HUES48 (cell line): ENCODE measurements at regions not wholly inside any gene's neighbourhood (a gene's known extent, or its start where the extent isn't known, plus 50 kb on each side); places are given as distances from the start of the nearest gene placed in this dataset.

Source experiments
- H3K27ac ChIP-seq: one replicate; pipeline ENCODE4 v1.7.0; 2013; ENCODE audit warnings: low read depth, low read length, inconsistent platforms
- H3K27me3 ChIP-seq: 2 replicates; pipeline ENCODE4 v1.6.1; 2013; ENCODE audit warnings: mild to moderate bottlenecking, low read length; ENCODE audit not compliant: control insufficient read depth, insufficient read depth
- H3K36me3 ChIP-seq: 2 replicates; pipeline ENCODE4 v1.6.1; 2013; ENCODE audit warnings: low read length; ENCODE audit not compliant: control insufficient read depth, insufficient read depth
- H3K4me1 ChIP-seq: 2 replicates; pipeline ENCODE4 v1.6.1; 2013; ENCODE audit warnings: mild to moderate bottlenecking, low read length; ENCODE audit not compliant: control insufficient read depth, insufficient read depth
- H3K4me3 ChIP-seq: 2 replicates; pipeline ENCODE4 v1.5.1; 2013; ENCODE audit warnings: mild to moderate bottlenecking, low read depth, low read length
- H3K9ac ChIP-seq: 2 replicates; pipeline ENCODE4 v1.6.1; 2013; ENCODE audit warnings: mild to moderate bottlenecking, low read depth, low read length, moderate library complexity
- H3K9me3 ChIP-seq: 2 replicates; pipeline ENCODE4 v1.6.1; 2013; ENCODE audit warnings: low read length; ENCODE audit not compliant: control insufficient read depth, insufficient read depth

GRCh38 chr15:69858456-69858855 is 239.3 kb downstream of the TLE3 start:
- no peak overlapping the region for H3K27ac ChIP-seq
- H3K4me1 ChIP-seq = peaks cover 3% of the 10 kb centered on the region; the same call in 1 of the 2 replicates
- no peak overlapping the region for H3K4me3 ChIP-seq
- H3K36me3 ChIP-seq = no peaks in the 10 kb centered on the region
- H3K9ac ChIP-seq = no peak overlapping the region
- H3K27me3 ChIP-seq = no peaks in the 10 kb centered on the region
- H3K9me3 ChIP-seq = no peaks in the 10 kb centered on the region

GRCh38 chr15:69859866-69860265 is 237.9 kb downstream of the TLE3 start:
- Histone ChIP-seq H3K9me3 (no peaks in the 10 kb centered on the region), H3K4me1 (peaks cover 2% of the 10 kb centered on the region; the same call in 1 of the 2 replicates), H3K9ac (no peak overlapping the region), H3K27ac (no peak overlapping the region), H3K27me3 (no peaks in the 10 kb centered on the region), H3K36me3 (no peaks in the 10 kb centered on the region), H3K4me3 (no peak overlapping the region)

GRCh38 chr15:69860321-69860720 is 237.4 kb downstream of the TLE3 start:
- H3K9me3 ChIP-seq = no peaks in the 10 kb centered on the region
- H3K9ac ChIP-seq = no peak overlapping the region
- no peak overlapping the region for H3K4me3 ChIP-seq
- no peaks in the 10 kb centered on the region for H3K4me1 ChIP-seq
- no peaks in the 10 kb centered on the region for H3K36me3 ChIP-seq
- no peak overlapping the region for H3K27ac ChIP-seq
- no peaks in the 10 kb centered on the region for H3K27me3 ChIP-seq

GRCh38 chr15:69860921-69861320 is 236.8 kb downstream of the TLE3 start:
- H3K4me1 ChIP-seq = no peaks in the 10 kb centered on the region
- no peaks in the 10 kb centered on the region for H3K36me3 ChIP-seq
- H3K9me3 ChIP-seq = no peaks in the 10 kb centered on the region
- H3K27me3 ChIP-seq = no peaks in the 10 kb centered on the region
- no peak overlapping the region for H3K27ac ChIP-seq
- H3K4me3 ChIP-seq = no peak overlapping the region
- no peak overlapping the region for H3K9ac ChIP-seq

GRCh38 chr15:69861331-69862171 is 236.2 kb downstream of the TLE3 start:
- no peaks in the 10 kb centered on the region for H3K27me3 ChIP-seq
- no peaks in the 10 kb centered on the region for H3K36me3 ChIP-seq
- H3K4me1 ChIP-seq = no peaks in the 10 kb centered on the region
- no peak overlapping the region for H3K4me3 ChIP-seq
- H3K27ac ChIP-seq = peak overlapping the region; percentile 24
- no peak overlapping the region for H3K9ac ChIP-seq
- no peaks in the 10 kb centered on the region for H3K9me3 ChIP-seq

- no peaks in the 10 kb centered on the region for H3K36me3 ChIP-seq
- H3K4me3 ChIP-seq = no peak overlapping the region
- no peak overlapping the region for H3K9ac ChIP-seq
- no peaks in the 10 kb centered on the region for H3K27me3 ChIP-seq
- no peaks in the 10 kb centered on the region for H3K4me1 ChIP-seq
- no peaks in the 10 kb centered on the region for H3K9me3 ChIP-seq
- H3K27ac ChIP-seq = no peak overlapping the region
Measured at GRCh38 chr15:69862540-69862939, 235.2 kb downstream of the TLE3 start.

- Histone ChIP-seq H3K27me3 (no peaks in the 10 kb centered on the region), H3K36me3 (no peaks in the 10 kb centered on the region), H3K27ac (no peak overlapping the region), H3K9ac (no peak overlapping the region), H3K9me3 (no peaks in the 10 kb centered on the region), H3K4me3 (no peak overlapping the region), H3K4me1 (no peaks in the 10 kb centered on the region)
Measured at GRCh38 chr15:69863446-69863845, 234.3 kb downstream of the TLE3 start.

GRCh38 chr15:69865369-69865768 is 232.3 kb downstream of the TLE3 start:
- Histone ChIP-seq H3K27me3 (no peaks in the 10 kb centered on the region), H3K9ac (no peak overlapping the region), H3K4me1 (no peaks in the 10 kb centered on the region), H3K27ac (no peak overlapping the region), H3K4me3 (no peak overlapping the region), H3K36me3 (no peaks in the 10 kb centered on the region), H3K9me3 (no peaks in the 10 kb centered on the region)

GRCh38 chr15:69868756-69869155 is 229.0 kb downstream of the TLE3 start:
- Histone ChIP-seq H3K9me3 (no peaks in the 10 kb centered on the region), H3K27ac (no peak overlapping the region), H3K36me3 (no peaks in the 10 kb centered on the region), H3K9ac (no peak overlapping the region), H3K4me3 (no peak overlapping the region), H3K27me3 (no peaks in the 10 kb centered on the region), H3K4me1 (no peaks in the 10 kb centered on the region)

- no peaks in the 10 kb centered on the region for H3K4me1 ChIP-seq
- H3K27me3 ChIP-seq = no peaks in the 10 kb centered on the region
- no peak overlapping the region for H3K27ac ChIP-seq
- H3K36me3 ChIP-seq = no peaks in the 10 kb centered on the region
- H3K4me3 ChIP-seq = no peak overlapping the region
- no peaks in the 10 kb centered on the region for H3K9me3 ChIP-seq
- H3K9ac ChIP-seq = no peak overlapping the region
Measured at GRCh38 chr15:69869291-69869690, 228.4 kb downstream of the TLE3 start.

- Histone ChIP-seq H3K27me3 (no peaks in the 10 kb centered on the region), H3K27ac (no peak overlapping the region), H3K9me3 (no peaks in the 10 kb centered on the region), H3K4me3 (no peak overlapping the region), H3K4me1 (no peaks in the 10 kb centered on the region), H3K36me3 (no peaks in the 10 kb centered on the region), H3K9ac (no peak overlapping the region)
Measured at GRCh38 chr15:69869881-69870505, 227.7 kb downstream of the TLE3 start.
